OCI-LY3 (cell line): ENCODE measurements at regions not wholly inside any gene's neighbourhood (a gene's known extent, or its start where the extent isn't known, plus 50 kb on each side); places are given as distances from the start of the nearest gene placed in this dataset.
"Not testable (repeated sequence)": the region's sequence is repeated elsewhere in the genome, so short reads cannot be mapped to it uniquely, and the experiment has no call there.

Experiments used
- H2AFZ ChIP-seq: fragments of 200-600, 300-600 bp; shearing (Covaris generic); 2 replicates; pipeline ENCODE4 v1.6.0; 2014; ENCODE audit warnings: antibody characterized with exemption, low read depth, low read length
- H3K27ac ChIP-seq: fragments of 200-600, 300-600 bp; sonication (generic); 2 replicates; pipeline ENCODE4 v1.5.1; 2014; ENCODE audit warnings: mild to moderate bottlenecking, low read length, moderate library complexity, mixed read lengths
- H3K27me3 ChIP-seq: fragments of 200-600, 300-600 bp; sonication (generic); 2 replicates; pipeline ENCODE4 v1.6.1; 2014; ENCODE audit warnings: low read depth, low read length, mixed read lengths
- H3K36me3 ChIP-seq: fragments of 200-600, 300-600 bp; sonication (generic); replicated peaks from 2 replicates; pipeline ENCODE3; 2014; ENCODE audit warnings: low read depth, low read length, mixed read lengths
- H3K4me1 ChIP-seq: fragments of 300-600, 200-600 bp; sonication (generic); 2 replicates; pipeline ENCODE4 v1.6.1; 2014; ENCODE audit warnings: low read length, mixed read lengths
- H3K4me2 ChIP-seq: fragments of 200-600, 300-600 bp; sonication (generic); 2 replicates; pipeline ENCODE4 v1.6.1; 2014; ENCODE audit warnings: low read length, mixed read lengths
- H3K4me3 ChIP-seq: fragments of 300-600, 200-600 bp; sonication (generic); 2 replicates; pipeline ENCODE4 v1.5.1; 2014; ENCODE audit warnings: antibody characterized with exemption, mild to moderate bottlenecking, low read length, moderate library complexity
- H3K79me2 ChIP-seq: fragments of 300-600, 200-600 bp; shearing (Covaris generic); 2 replicates; pipeline ENCODE4 v1.6.1; 2014; ENCODE audit warnings: mild to moderate bottlenecking, low read length, mixed read lengths
- H3K9ac ChIP-seq: fragments of 300-600, 200-600 bp; shearing (Covaris generic); 2 replicates; pipeline ENCODE4 v1.6.0; 2014; ENCODE audit warnings: mild to moderate bottlenecking, low read length, moderate library complexity
- H3K9me3 ChIP-seq: fragments of 200-600, 300-600 bp; shearing (Covaris generic); 2 replicates; pipeline ENCODE4 v1.6.1; 2014; ENCODE audit warnings: low read length, mixed read lengths; ENCODE audit not compliant: insufficient read depth
- H4K20me1 ChIP-seq: fragments of 200-600, 300-600 bp; sonication (generic); 2 replicates; pipeline ENCODE4 v1.6.1; 2016; ENCODE audit warnings: low read length, mixed read lengths; ENCODE audit not compliant: insufficient read depth
- EZH2phosphoT487 ChIP-seq: fragments of 200-600 bp; shearing (Covaris generic); IDR thresholded peaks from 2 replicates; pipeline ENCODE4 v1.6.1; 2018; ENCODE audit warnings: antibody characterized with exemption, mixed run types, low read depth
- TF ChIP-seq, protein P1 (sequence below): fragments of 200-600, 300-600 bp; sonication (generic); IDR thresholded peaks from 2 replicates; pipeline ENCODE4 v1.5.1; 2014; ENCODE audit warnings: antibody characterized with exemption, low read length, low read depth

DNA sequence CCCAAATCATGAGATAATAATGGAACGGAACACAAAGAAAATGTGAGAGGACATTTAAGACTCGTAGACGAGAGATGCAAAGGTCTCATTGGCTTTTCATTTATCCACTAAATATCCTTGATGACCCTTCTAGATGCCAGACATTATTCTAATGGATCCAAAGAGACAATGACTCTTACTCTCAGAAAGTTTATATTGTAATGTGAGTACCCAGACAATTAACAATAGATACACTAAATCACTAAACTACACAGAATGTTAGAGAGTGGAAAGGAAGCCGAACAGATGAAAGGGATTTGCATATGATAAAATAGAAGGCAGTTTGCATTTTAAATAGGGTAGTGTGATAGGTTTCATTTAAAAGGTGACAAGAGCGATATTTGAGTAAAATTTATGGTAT, 973.3 kb downstream of the TAF11L14 start:
- no peaks in the 10 kb centered on the region for H3K36me3 ChIP-seq
- H2AFZ ChIP-seq = no peak overlapping the region
- no peak for TF ChIP-seq EZH2phosphoT487
- TF ChIP-seq, protein P1, sequence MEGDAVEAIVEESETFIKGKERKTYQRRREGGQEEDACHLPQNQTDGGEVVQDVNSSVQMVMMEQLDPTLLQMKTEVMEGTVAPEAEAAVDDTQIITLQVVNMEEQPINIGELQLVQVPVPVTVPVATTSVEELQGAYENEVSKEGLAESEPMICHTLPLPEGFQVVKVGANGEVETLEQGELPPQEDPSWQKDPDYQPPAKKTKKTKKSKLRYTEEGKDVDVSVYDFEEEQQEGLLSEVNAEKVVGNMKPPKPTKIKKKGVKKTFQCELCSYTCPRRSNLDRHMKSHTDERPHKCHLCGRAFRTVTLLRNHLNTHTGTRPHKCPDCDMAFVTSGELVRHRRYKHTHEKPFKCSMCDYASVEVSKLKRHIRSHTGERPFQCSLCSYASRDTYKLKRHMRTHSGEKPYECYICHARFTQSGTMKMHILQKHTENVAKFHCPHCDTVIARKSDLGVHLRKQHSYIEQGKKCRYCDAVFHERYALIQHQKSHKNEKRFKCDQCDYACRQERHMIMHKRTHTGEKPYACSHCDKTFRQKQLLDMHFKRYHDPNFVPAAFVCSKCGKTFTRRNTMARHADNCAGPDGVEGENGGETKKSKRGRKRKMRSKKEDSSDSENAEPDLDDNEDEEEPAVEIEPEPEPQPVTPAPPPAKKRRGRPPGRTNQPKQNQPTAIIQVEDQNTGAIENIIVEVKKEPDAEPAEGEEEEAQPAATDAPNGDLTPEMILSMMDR = no peak
- no peak overlapping the region for H3K9ac ChIP-seq
- no peaks in the 10 kb centered on the region for H3K4me1 ChIP-seq
- H3K9me3 ChIP-seq = no peaks in the 10 kb centered on the region
- no peaks in the 10 kb centered on the region for H3K79me2 ChIP-seq
- no peak overlapping the region for H3K27ac ChIP-seq
- no peaks in the 10 kb centered on the region for H3K27me3 ChIP-seq
- no peak overlapping the region for H3K4me3 ChIP-seq
- no peak overlapping the region for H3K4me2 ChIP-seq
- H4K20me1 ChIP-seq = no peaks in the 10 kb centered on the region

DNA sequence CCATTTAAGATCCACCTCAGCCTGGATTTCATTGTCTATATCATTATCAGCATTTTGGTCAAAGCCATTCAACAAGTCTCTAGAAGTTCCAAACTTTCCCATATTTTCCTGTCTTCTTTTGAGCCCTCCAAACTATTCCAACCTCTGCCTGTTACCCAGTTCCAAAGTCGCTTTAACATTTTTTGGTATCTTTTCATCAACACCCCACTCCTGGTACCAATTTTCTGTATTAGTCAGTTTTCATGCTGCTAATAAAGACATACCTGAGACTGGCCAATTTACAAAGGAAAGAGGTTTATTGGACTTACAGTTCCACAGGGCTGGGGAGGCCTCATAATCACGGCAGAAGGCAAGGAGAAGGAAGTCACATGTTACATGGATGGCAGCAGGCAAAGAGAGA, 982.9 kb downstream of the TAF11L14 start:
- not testable (repeated sequence) for H4K20me1 ChIP-seq, H3K9ac ChIP-seq, H3K27me3 ChIP-seq, H3K79me2 ChIP-seq, H3K36me3 ChIP-seq, H2AFZ ChIP-seq, H3K4me1 ChIP-seq, H3K4me2 ChIP-seq, H3K27ac ChIP-seq, H3K4me3 ChIP-seq, H3K9me3 ChIP-seq

DNA sequence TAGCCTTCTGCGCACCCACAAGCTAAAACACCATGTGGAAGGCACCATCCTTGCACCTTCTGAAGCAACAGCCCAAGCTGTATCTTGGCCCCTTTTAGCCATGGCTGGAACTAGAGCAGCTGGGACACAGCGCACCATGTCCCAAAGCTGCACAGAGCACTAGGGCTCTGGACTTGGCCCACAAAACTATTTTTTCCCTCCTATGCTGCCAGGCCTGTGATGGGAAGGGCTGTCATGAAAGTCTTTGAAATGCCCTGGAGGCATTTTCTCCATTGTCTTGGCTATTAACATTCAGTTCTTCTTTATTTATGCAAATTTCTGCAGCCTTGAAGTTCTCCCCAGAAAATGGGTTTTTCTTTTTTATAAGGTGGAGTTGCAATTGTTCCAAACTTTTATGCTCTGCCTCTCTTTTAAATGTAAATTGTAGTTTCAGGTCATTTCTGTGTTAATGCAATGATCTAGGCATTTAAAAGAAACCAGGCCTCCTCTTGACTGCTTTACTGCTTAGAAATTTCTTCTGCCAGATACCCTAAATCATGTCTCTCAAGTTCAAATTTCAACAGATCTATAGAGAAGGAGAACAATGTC, 996.3 kb downstream of the TAF11L14 start:
- H3K4me1 ChIP-seq = no peaks in the 10 kb centered on the region
- H3K27me3 ChIP-seq = no peaks in the 10 kb centered on the region
- no peak overlapping the region for H3K4me3 ChIP-seq
- no peaks in the 10 kb centered on the region for H4K20me1 ChIP-seq
- no peaks in the 10 kb centered on the region for H3K9me3 ChIP-seq
- H2AFZ ChIP-seq = no peak overlapping the region
- H3K4me2 ChIP-seq = no peak overlapping the region
- no peak for TF ChIP-seq EZH2phosphoT487
- TF ChIP-seq, protein P1 = no peak
- no peaks in the 10 kb centered on the region for H3K79me2 ChIP-seq
- no peak overlapping the region for H3K9ac ChIP-seq
- no peak overlapping the region for H3K27ac ChIP-seq
- H3K36me3 ChIP-seq = no peaks in the 10 kb centered on the region

DNA sequence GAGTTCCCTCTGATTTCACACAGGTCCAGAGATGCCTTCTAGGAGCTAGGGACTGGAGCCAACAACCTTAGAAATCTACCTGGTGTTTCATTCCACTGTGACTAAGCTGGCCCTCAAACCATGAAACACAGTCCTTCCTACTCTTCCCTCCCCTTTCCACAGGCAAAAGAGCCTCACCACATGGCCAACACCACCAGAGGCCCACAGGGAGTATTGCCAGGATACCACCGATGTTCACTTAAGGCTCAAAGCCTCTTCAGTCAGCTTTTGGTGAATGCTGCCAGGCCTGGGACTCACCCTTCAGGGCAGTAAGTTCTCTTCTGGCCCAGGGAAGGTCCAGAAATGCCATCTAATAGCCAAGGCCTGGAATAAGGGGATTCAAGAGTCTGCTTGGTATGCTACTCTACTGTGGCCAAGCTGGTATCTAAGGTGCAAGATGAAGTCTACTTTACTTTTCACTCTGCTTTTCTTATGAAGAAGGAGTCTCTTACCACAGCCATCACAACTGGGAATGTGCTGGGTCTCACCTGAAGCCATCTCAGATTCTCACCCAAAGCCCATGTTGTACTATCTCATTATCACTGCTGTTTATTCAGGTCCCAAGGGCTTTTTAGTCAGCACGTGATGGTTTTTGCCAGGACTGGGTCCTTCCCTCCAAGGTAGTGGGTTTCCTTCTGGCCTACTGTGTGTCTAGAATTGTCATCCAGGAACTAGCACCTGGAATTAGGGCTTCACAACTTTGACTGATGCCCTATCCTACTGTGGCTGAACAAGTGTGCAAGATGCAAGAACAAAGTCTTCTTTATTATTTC, 1018.4 kb downstream of the TAF11L14 start:
- no peaks in the 10 kb centered on the region for H3K79me2 ChIP-seq
- H3K4me3 ChIP-seq = no peak overlapping the region
- no peaks in the 10 kb centered on the region for H3K4me1 ChIP-seq
- no peaks in the 10 kb centered on the region for H3K27me3 ChIP-seq
- no peak overlapping the region for H3K9ac ChIP-seq
- H4K20me1 ChIP-seq = no peaks in the 10 kb centered on the region
- H2AFZ ChIP-seq = no peak overlapping the region
- H3K36me3 ChIP-seq = no peaks in the 10 kb centered on the region
- H3K27ac ChIP-seq = no peak overlapping the region
- no peaks in the 10 kb centered on the region for H3K9me3 ChIP-seq
- no peak overlapping the region for H3K4me2 ChIP-seq
- TF ChIP-seq EZH2phosphoT487 = no peak
- TF ChIP-seq, protein P1 = no peak
